BJ (cell line): ENCODE measurements at regions not wholly inside any gene's neighbourhood (a gene's known extent, or its start where the extent isn't known, plus 50 kb on each side); places are given as distances from the start of the nearest gene placed in this dataset.

ENCODE experiments used
- CTCF ChIA-PET: fragments of 350-600 bp; formaldehyde crosslinking; extraction: SDS; loops from one replicate; lab custom pipeline; 2021; ENCODE audit warnings: antibody characterized with exemption, inconsistent platforms; lab: Yijun Ruan, JAX
- POLR2A ChIA-PET: fragments of 300-600 bp; sonication (Branson Sonifier 250); formaldehyde crosslinking; extraction: SDS; loops from one replicate; lab custom pipeline; 2021; ENCODE audit warnings: antibody characterized with exemption; lab: Charles Lee
- DNase-seq: peaks from one replicate; pipeline ENCODE4 v3.0.0-alpha.2; 2011; ENCODE audit warnings: low read depth
- H3K27me3 ChIP-seq: 2 replicates; pipeline ENCODE4 v1.6.0; 2011; ENCODE audit warnings: low read length; ENCODE audit not compliant: control insufficient read depth, insufficient read depth
- H3K36me3 ChIP-seq: 2 replicates; pipeline ENCODE4 v1.5.1; 2011; ENCODE audit warnings: low read length; ENCODE audit not compliant: control insufficient read depth, insufficient read depth
- H3K4me3 ChIP-seq: 2 replicates; pipeline ENCODE4 v1.5.1; 2011; ENCODE audit warnings: low read depth, mild to moderate bottlenecking, control low read depth, low read length
- CTCF ChIP-seq: IDR thresholded peaks from 2 replicates; pipeline ENCODE4 v1.5.1; 2011; ENCODE audit warnings: low read depth, mild to moderate bottlenecking, control low read depth, inconsistent platforms, low read length, moderate library complexity; ENCODE audit not compliant: insufficient read depth

DNA sequence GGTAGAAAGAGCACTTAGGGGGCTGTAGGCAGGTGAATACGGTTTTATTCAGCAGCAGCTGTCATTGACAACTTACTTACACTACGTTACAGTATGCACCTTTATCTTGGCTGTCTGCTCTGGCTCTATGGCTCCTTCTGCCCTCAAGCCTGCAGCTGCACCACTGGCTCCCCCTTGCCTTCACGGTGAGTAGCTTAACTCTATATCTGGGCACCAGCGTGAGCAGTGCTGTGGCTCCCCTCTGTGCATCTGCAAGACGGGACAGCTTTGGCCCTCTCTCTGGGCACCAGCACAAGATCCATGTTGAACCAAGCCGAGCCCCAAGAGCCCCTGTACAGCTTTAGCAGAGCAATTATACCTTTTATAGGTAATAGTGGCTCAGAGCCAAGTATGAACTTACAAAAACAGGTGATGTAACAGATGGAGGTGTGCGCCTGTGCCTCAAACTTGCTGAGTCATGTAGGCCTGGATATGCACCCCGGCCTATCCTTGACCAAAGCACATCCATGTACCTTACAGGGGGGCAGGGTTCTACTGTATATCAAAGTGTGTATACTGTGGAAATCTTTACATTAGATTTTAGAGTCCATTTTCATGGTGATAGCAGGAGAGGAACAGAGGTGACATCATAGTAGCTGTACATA is 96.9 kb upstream of the CTSC start:
- TF ChIP-seq CTCF, result no peak
- H3K36me3 ChIP-seq, result no peaks in the 10 kb centered on the region
- no peak overlapping the region for H3K4me3 ChIP-seq
- DNase-seq, result no peak
- ChIA-PET CTCF (no interaction called here), POLR2A (no interaction called here)
- no peaks in the 10 kb centered on the region for H3K27me3 ChIP-seq

GRCh38 chr11:88433536-88434230 is 96.1 kb upstream of the CTSC start:
- no peak for DNase-seq

GRCh38 chr11:88431675-88432341 is 94.3 kb upstream of the CTSC start:
- DNase-seq, result no peak
- POLR2A ChIA-PET, result no interaction called here
- Histone ChIP-seq H3K4me3 (no peak overlapping the region), H3K27me3 (no peaks in the 10 kb centered on the region), H3K36me3 (no peaks in the 10 kb centered on the region)
- TF ChIP-seq CTCF, result no peak
- CTCF ChIA-PET, result no interaction called here

More at GRCh38 chr11:88433536-88434230, 96.1 kb upstream of the CTSC start:
- Histone ChIP-seq H3K27me3 (no peaks in the 10 kb centered on the region), H3K4me3 (no peak overlapping the region), H3K36me3 (no peaks in the 10 kb centered on the region)
- TF ChIP-seq CTCF, result no peak
- POLR2A ChIA-PET, result no interaction called here
- CTCF ChIA-PET, result no interaction called here

GRCh38 chr11:88428959-88429358 is 91.4 kb upstream of the CTSC start:
- POLR2A ChIA-PET, result no interaction called here
- no peak for DNase-seq
- Histone ChIP-seq H3K27me3 (no peaks in the 10 kb centered on the region), H3K36me3 (no peaks in the 10 kb centered on the region), H3K4me3 (no peak overlapping the region)
- CTCF ChIA-PET, result no interaction called here
- TF ChIP-seq CTCF, result no peak

DNA sequence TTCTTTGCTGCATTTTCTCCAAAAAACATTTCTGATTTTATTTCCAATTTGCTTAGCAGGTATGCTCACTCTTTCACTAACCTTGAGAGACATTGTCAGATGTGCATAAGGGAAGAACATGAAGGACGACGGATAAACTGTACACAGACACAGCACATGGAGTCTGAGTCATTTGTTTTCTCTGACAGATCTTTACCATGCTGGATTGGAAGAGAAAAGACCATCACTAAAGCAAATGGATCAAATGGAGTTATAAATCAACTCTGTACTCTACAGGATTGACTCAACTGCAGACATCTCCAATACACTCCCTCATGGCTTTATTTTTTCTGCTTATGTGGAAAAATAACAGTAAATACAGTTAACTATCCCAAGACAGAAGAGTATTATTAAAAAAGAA is 90.2 kb upstream of the CTSC start:
- CTCF ChIA-PET, result no interaction called here
- DNase-seq, result no peak
- H3K27me3 ChIP-seq, result no peaks in the 10 kb centered on the region
- no peaks in the 10 kb centered on the region for H3K36me3 ChIP-seq
- no peak for TF ChIP-seq CTCF
- no peak overlapping the region for H3K4me3 ChIP-seq
- POLR2A ChIA-PET, result no interaction called here
